Naive B cell (primary cell): ENCODE measurements at regions not wholly inside any gene's neighbourhood (a gene's known extent, or its start where the extent isn't known, plus 50 kb on each side); places are given as distances from the start of the nearest gene placed in this dataset.
"Not testable (repeated sequence)": the region's sequence is repeated elsewhere in the genome, so short reads cannot be mapped to it uniquely, and the experiment has no call there.

Experiments used
- ATAC-seq, 2 donors: fragments of 150-1000 bp; cut with Tn5 transposase; 2 replicates each; pipeline ENCODE4 v1.10.0; 2021; ENCODE audit warnings: low read depth in 2 of 2, mild to moderate bottlenecking in 2 of 2, moderate library complexity in 2 of 2
- DNase-seq: peaks from one replicate; pipeline ENCODE4 v3.0.0; 2022
- H3K27ac Mint-ChIP-seq, 6 donors: one replicate each; pipeline ENCODE4 v1.8.0; 2020 to 2022; ENCODE audit warnings: mild to moderate bottlenecking in 6 of 6, mixed read lengths in 6 of 6, moderate library complexity in 5 of 6, inconsistent platforms in 2 of 6
- H3K27me3 Mint-ChIP-seq, 3 donors: one replicate each; pipeline ENCODE4 v1.8.0; 2021 to 2022; ENCODE audit warnings: mixed read lengths in 3 of 3, mild to moderate bottlenecking in 1 of 3
- H3K36me3 Mint-ChIP-seq, 2 donors: one replicate each; pipeline ENCODE4 v1.8.0; 2020 to 2022; ENCODE audit warnings: mixed read lengths in 2 of 2, inconsistent platforms in 1 of 2, mild to moderate bottlenecking in 1 of 2
- H3K4me1 Mint-ChIP-seq, 3 donors: one replicate each; pipeline ENCODE4 v1.8.0; 2020 to 2022; ENCODE audit warnings: mixed read lengths in 3 of 3, inconsistent platforms in 1 of 3, mild to moderate bottlenecking in 1 of 3, moderate library complexity in 1 of 3
- H3K4me3 Mint-ChIP-seq, 8 donors: one replicate each; pipeline ENCODE4 v1.8.0; 2020 to 2022; ENCODE audit warnings: mild to moderate bottlenecking in 8 of 8, mixed read lengths in 8 of 8, moderate library complexity in 8 of 8, inconsistent platforms in 2 of 8
- H3K9me3 Mint-ChIP-seq, 7 donors: one replicate each; pipeline ENCODE4 v1.8.0; 2020 to 2022; ENCODE audit warnings: mixed read lengths in 7 of 7, mild to moderate bottlenecking in 5 of 7, inconsistent platforms in 2 of 7, moderate library complexity in 1 of 7

DNA sequence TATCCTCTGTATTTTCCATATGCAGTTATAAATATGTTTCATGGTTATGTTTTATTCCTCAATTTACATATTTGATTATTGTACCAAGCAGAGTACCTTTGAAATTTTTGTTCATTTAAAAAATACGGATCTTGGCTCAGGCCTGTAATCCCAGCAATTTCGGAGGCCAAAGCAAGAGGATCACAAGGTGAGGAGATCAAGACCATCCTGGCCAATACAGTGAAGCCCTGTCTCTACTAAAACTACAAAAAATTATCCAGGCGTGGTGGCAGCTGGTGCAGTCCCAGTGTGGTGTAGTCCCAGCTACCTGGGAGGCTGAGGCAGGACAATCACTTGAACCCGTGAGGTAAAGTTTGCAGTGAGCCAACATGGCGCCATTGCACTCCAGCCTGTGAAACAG lies 251.2 kb upstream of the TPTE start:
- H3K27ac Mint-ChIP-seq, ATAC-seq, H3K4me3 Mint-ChIP-seq, DNase-seq, H3K4me1 Mint-ChIP-seq, H3K27me3 Mint-ChIP-seq, H3K36me3 Mint-ChIP-seq: not testable (repeated sequence)
- peaks cover 6 to 14% (median 10%) of the 10 kb centered on the region in 7 donors for H3K9me3 Mint-ChIP-seq

DNA sequence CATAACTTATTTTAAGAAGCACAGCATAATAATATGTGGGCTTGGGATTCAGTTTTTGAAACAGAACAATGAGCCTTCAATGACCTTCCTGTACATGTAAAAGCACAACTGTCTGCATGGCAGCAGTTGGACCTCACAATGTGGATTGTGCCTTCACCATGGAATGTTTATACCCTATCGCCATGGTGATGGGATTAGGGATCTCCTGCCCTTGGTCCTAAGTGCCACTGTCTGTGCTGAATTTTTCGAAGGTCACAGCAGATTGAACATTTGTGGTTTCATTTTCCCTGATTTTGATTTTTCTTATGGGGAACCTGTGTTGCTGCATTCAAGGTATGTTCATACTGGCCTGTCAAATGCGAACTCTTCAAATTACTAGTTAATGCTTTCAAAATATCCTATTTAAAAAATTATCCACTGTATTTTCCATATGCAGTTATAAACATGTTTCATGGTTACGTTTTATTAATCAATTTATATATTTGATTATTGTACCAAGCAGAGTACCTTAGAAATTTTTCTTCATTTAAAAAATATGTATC lies 249.6 kb upstream of the TPTE start:
- H3K27ac Mint-ChIP-seq, H3K27me3 Mint-ChIP-seq, H3K36me3 Mint-ChIP-seq, H3K4me3 Mint-ChIP-seq, H3K4me1 Mint-ChIP-seq, ATAC-seq, DNase-seq: not testable (repeated sequence)
- peaks cover 6 to 14% (median 10%) of the 10 kb centered on the region in 7 donors for H3K9me3 Mint-ChIP-seq

DNA sequence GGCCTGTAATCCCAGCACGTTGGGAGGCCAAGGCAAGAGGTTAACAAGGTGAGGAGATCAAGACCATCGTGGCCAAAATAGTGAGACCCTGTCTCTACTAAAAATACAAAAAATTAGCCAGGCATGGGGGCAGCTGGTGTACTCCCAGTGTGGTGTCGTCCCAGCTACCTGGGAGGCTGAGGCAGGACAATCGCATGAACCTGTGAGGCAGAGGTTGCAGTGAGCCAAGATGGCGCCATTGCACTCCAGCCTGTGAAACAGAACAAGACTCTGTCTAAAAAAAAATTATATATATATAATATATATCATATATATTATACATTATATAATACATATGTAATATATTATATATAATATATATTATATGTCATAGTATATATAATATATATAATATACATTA lies 249.2 kb upstream of the TPTE start:
- DNase-seq (no peak), ATAC-seq (peak in 1 of 2 donors; percentile 47)
- no peak overlapping the region for H3K4me3 Mint-ChIP-seq
- H3K36me3 Mint-ChIP-seq: no peaks in the 10 kb centered on the region
- no peaks in the 10 kb centered on the region for H3K27me3 Mint-ChIP-seq
- H3K4me1 Mint-ChIP-seq: no peaks in the 10 kb centered on the region
- H3K9me3 Mint-ChIP-seq: peaks cover 6 to 14% (median 10%) of the 10 kb centered on the region in 7 donors
- no peak overlapping the region for H3K27ac Mint-ChIP-seq

DNA sequence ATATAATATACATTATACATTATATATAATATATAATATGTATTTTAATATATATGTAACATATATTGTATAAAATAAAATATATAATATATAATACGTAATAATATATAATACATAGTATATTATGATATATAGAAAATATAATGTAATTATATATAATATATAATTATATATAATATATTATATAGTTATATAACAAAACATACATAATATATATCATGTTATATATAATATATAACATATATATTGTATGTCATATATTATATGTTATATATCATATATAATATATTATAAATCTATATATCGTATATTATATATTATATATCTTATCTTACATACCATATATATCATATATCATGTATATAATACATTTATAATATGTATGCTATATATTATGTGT lies 248.2 kb upstream of the TPTE start:
- H3K36me3 Mint-ChIP-seq: no peaks in the 10 kb centered on the region
- no peak overlapping the region for H3K27ac Mint-ChIP-seq
- no peak for ATAC-seq
- no peak for DNase-seq
- no peak overlapping the region for H3K4me3 Mint-ChIP-seq
- H3K9me3 Mint-ChIP-seq: peaks cover 6 to 14% (median 10%) of the 10 kb centered on the region in 7 donors
- H3K4me1 Mint-ChIP-seq: no peaks in the 10 kb centered on the region
- H3K27me3 Mint-ChIP-seq: no peaks in the 10 kb centered on the region

DNA sequence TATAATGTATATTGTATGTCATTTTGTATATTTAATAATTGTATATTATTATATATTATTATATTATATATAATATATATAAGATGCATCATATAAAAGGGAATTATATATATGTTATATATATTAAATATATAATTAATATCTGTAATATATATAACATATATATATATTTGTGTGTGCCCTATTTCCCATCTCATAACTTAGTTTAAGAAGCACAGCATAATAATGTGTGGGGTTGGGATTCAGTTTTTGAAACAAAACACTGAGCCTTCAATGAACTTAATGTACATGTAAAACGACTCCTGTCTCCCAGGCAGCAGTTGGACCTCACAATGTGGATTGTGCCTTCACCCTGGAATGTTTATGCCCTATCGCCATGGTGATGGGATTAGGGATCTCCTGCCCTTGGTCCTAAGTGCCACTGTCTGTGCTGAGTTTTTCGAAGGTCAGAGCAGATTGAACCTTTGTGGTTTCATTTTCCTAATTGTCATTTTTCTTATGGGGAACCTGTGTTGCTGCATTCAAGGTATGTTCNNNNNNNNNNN lies 247.5 kb upstream of the TPTE start:
- not testable (repeated sequence) for H3K27ac Mint-ChIP-seq, H3K4me1 Mint-ChIP-seq, H3K27me3 Mint-ChIP-seq, H3K36me3 Mint-ChIP-seq, H3K4me3 Mint-ChIP-seq, DNase-seq
- peaks cover 6 to 14% (median 10%) of the 10 kb centered on the region in 7 donors for H3K9me3 Mint-ChIP-seq
- peak in 1 of 2 donors; percentile 25 for ATAC-seq
